ENCODE measurements at regions not wholly inside any gene's neighbourhood (a gene's known extent, or its start where the extent isn't known, plus 50 kb on each side); places are given as distances from the start of the nearest gene placed in this dataset.

GRCh38 chr16:6125483-6126259 lies 1028.1 kb upstream of the EEF2KMT start:
- no peak for TF ChIP-seq CTCF (conservative IDR thresholded peaks at IDR 0.05; ENCODE audit: low read depth, low read length)
- no peak overlapping the region for H3K4me3 ChIP-seq (ENCODE audit: low read depth, low read length)
- no peak for DNase-seq (ENCODE audit: low read depth)

DNA sequence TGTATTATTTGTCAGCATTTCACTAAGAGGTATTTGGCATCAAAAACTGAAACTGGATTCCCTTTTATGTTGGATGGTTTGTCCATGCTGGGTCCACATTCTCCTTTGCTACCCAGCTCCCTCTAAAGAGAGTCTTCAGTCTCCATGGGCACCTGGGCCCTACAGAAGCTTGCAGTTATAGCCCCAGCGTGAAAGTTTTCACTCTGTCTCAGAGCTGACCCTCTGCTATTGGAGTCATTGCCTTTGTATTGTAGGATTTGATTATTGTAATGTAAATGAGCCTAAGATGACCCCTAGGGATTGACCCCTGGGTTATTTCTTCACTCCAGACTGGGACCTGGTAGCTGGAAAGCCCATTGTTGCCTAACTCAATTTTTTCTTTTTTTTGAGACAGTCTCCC lies 1026.5 kb upstream of the EEF2KMT start:
- no peak for DNase-seq (ENCODE audit: low read depth)
- no peak overlapping the region for H3K4me3 ChIP-seq (ENCODE audit: low read depth, low read length)
- no peak for TF ChIP-seq CTCF (conservative IDR thresholded peaks at IDR 0.05; ENCODE audit: low read depth, low read length)

GRCh38 chr16:6122401-6122800 lies 1024.8 kb upstream of the EEF2KMT start:
- no peak for DNase-seq (ENCODE audit: low read depth)
- TF ChIP-seq CTCF (conservative IDR thresholded peaks at IDR 0.05; ENCODE audit: low read depth, low read length) = no peak

DNA sequence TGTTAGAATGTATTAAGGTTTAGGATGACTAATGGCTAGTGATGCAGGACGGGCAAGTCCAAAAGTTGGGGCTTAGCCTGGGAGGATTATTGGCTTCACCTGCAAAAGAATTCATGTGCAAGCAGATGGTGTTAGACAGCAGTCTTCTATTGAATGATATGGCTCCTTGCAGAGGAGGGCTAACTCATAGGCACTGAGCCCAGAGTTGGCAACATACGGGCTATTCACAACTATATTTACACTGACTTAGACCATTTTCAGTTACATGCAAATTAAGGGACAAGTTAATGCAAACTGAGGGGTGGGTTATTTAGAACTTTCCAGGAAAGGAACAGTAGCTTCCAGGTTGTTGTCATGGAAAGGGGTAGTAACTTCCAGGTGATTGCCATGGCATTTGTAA lies 1017.1 kb upstream of the EEF2KMT start:
- no peak overlapping the region for H3K4me3 ChIP-seq (ENCODE audit: low read depth, low read length)
- TF ChIP-seq CTCF (conservative IDR thresholded peaks at IDR 0.05; ENCODE audit: low read depth, low read length) = no peak
- DNase-seq (ENCODE audit: low read depth) = no peak

More at GRCh38 chr16:6122401-6122800, 1024.8 kb upstream of the EEF2KMT start:
- H3K4me3 ChIP-seq (ENCODE audit: low read depth, low read length) = no peak overlapping the region

- H3K4me3 ChIP-seq (ENCODE audit: low read depth, low read length) = no peak overlapping the region
- TF ChIP-seq CTCF (conservative IDR thresholded peaks at IDR 0.05; ENCODE audit: low read depth, low read length) = no peak
- DNase-seq (ENCODE audit: low read depth) = no peak
These were observed 1016.2 kb upstream of the EEF2KMT start for GRCh38 chr16:6113749-6114148.

DNA sequence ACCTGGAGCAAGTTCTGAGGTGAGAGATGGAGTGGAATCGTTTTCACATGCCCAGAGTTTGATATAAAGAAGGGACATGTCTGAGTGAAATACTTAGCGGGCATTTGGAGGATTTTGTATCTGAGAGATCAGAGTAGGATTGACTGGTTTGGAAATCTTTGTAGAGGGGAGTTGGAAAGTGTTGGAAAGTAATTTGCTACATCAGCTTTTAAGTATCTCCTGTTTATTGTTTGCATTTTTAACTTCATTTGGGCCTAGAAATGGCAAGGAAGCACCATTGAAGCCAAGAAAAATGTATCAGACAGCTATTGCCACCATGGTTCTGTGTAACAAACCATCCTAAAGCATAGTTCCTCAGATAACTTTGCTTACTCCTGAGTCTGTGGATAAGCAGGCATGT lies 1015.1 kb upstream of the EEF2KMT start:
- no peak for DNase-seq (ENCODE audit: low read depth)
- no peak overlapping the region for H3K4me3 ChIP-seq (ENCODE audit: low read depth, low read length)
- no peak for TF ChIP-seq CTCF (conservative IDR thresholded peaks at IDR 0.05; ENCODE audit: low read depth, low read length)

DNA sequence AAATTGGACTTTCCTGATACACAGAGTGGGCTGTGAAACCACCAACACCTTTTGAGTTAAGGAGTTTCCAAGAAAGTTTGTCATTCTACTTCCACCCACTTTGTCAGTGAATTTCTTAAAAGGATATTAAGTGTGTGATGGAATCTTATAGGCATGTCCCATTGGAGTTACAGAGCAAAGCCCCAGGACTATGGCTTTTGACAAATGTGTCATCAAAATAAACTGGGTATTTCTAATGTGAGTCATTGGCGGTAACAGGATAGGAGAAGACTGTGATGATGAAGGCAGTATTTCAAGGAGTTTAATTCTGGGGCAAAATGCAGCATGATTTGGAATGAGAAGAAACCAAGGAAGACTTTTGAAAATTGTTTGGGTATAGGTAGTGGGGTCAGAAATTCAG lies 1013.8 kb upstream of the EEF2KMT start:
- no peak for TF ChIP-seq CTCF (conservative IDR thresholded peaks at IDR 0.05; ENCODE audit: low read depth, low read length)
- DNase-seq (ENCODE audit: low read depth) = no peak

More for the DNA sequence above, 1013.8 kb upstream of the EEF2KMT start:
- H3K4me3 ChIP-seq (ENCODE audit: low read depth, low read length) = no peak overlapping the region
